Skeletal muscle tissue (tissue), 3 donors: ENCODE measurements at regions not wholly inside any gene's neighbourhood (a gene's known extent, or its start where the extent isn't known, plus 50 kb on each side); places are given as distances from the start of the nearest gene placed in this dataset.

Experiments used
- H3K27ac ChIP-seq: one replicate; pipeline ENCODE4 v1.7.0; 2013; ENCODE audit warnings: mild to moderate bottlenecking, low read depth, low read length, inconsistent platforms
- H3K27me3 ChIP-seq, 3 donors: one replicate each; pipeline ENCODE4 v1.7.0; 2013; ENCODE audit warnings: low read length in 3 of 3; ENCODE audit not compliant: control insufficient read depth in 3 of 3, insufficient read depth in 3 of 3
- H3K36me3 ChIP-seq, 3 donors: one replicate each; pipeline ENCODE4 v1.7.0; 2013; ENCODE audit warnings: low read length in 3 of 3; ENCODE audit not compliant: control insufficient read depth in 3 of 3, insufficient read depth in 3 of 3
- H3K4me1 ChIP-seq, 3 donors: one replicate each; pipeline ENCODE4 v1.7.0; 2013; ENCODE audit warnings: low read length in 3 of 3, mild to moderate bottlenecking in 3 of 3; ENCODE audit not compliant: control insufficient read depth in 3 of 3, insufficient read depth in 3 of 3
- H3K4me3 ChIP-seq, 3 donors: one replicate each; pipeline ENCODE4 v1.7.0; 2013; ENCODE audit warnings: low read length in 3 of 3
- H3K9ac ChIP-seq, 3 donors: one replicate each; pipeline ENCODE4 v1.7.0; 2013; ENCODE audit warnings: low read length in 3 of 3, mild to moderate bottlenecking in 3 of 3, moderate library complexity in 2 of 3, low read depth in 1 of 3
- H3K9me3 ChIP-seq, 3 donors: one replicate each; pipeline ENCODE4 v1.7.0; 2013; ENCODE audit warnings: low read length in 3 of 3; ENCODE audit not compliant: control insufficient read depth in 3 of 3
- donor health status: Osteomylitis.

- H3K4me1 ChIP-seq = peaks cover 3 to 8% (median 6%) of the 10 kb centered on the region in 3 donors
- H3K27ac ChIP-seq = no peak overlapping the region
- H3K27me3 ChIP-seq = no peaks in the 10 kb centered on the region
- H3K36me3 ChIP-seq = no peaks in the 10 kb centered on the region
- no peaks in the 10 kb centered on the region for H3K9me3 ChIP-seq
- no peak overlapping the region for H3K4me3 ChIP-seq
- no peak overlapping the region for H3K9ac ChIP-seq
These were observed 90.5 kb upstream of the TNC start for GRCh38 chr9:115208501-115208900.

GRCh38 chr9:115209601-115210306 lies 91.8 kb upstream of the TNC start:
- no peaks in the 10 kb centered on the region for H3K9me3 ChIP-seq
- H3K4me3 ChIP-seq = no peak overlapping the region
- peaks cover 3 to 8% (median 8%) of the 10 kb centered on the region in 3 donors for H3K4me1 ChIP-seq
- no peaks in the 10 kb centered on the region for H3K36me3 ChIP-seq
- H3K27ac ChIP-seq = no peak overlapping the region
- no peaks in the 10 kb centered on the region for H3K27me3 ChIP-seq
- no peak overlapping the region for H3K9ac ChIP-seq

- Histone ChIP-seq H3K27ac (no peak overlapping the region), H3K9me3 (no peaks in the 10 kb centered on the region), H3K4me1 (peaks cover 3 to 8% (median 8%) of the 10 kb centered on the region in 3 donors), H3K4me3 (no peak overlapping the region), H3K36me3 (no peaks in the 10 kb centered on the region), H3K9ac (no peak overlapping the region), H3K27me3 (no peaks in the 10 kb centered on the region)
These were observed 92.7 kb upstream of the TNC start for GRCh38 chr9:115210699-115211098.

- H3K4me3 ChIP-seq = peak overlapping the region in 2 of 3 donors; percentile 9 to 31
- H3K27me3 ChIP-seq = no peaks in the 10 kb centered on the region
- no peaks in the 10 kb centered on the region for H3K9me3 ChIP-seq
- H3K27ac ChIP-seq = peak overlapping the region; percentile 85
- H3K4me1 ChIP-seq = peaks cover 3 to 8% (median 8%) of the 10 kb centered on the region in 3 donors
- H3K36me3 ChIP-seq = no peaks in the 10 kb centered on the region
- H3K9ac ChIP-seq = peak overlapping the region in 2 of 3 donors; percentile 2 to 62
These were observed 93.6 kb upstream of the TNC start for GRCh38 chr9:115211413-115212124.

GRCh38 chr9:115212125-115212605 lies 94.2 kb upstream of the TNC start:
- Histone ChIP-seq H3K9ac (no peak overlapping the region), H3K4me1 (peaks cover 3 to 8% (median 8%) of the 10 kb centered on the region in 3 donors), H3K27ac (peak overlapping the region; percentile 85), H3K4me3 (no peak overlapping the region), H3K36me3 (no peaks in the 10 kb centered on the region), H3K27me3 (no peaks in the 10 kb centered on the region), H3K9me3 (no peaks in the 10 kb centered on the region)

- H3K4me3 ChIP-seq = no peak overlapping the region
- H3K27ac ChIP-seq = no peak overlapping the region
- no peak overlapping the region for H3K9ac ChIP-seq
- H3K36me3 ChIP-seq = no peaks in the 10 kb centered on the region
- H3K9me3 ChIP-seq = no peaks in the 10 kb centered on the region
- no peaks in the 10 kb centered on the region for H3K27me3 ChIP-seq
- H3K4me1 ChIP-seq = peaks cover 3 to 8% (median 8%) of the 10 kb centered on the region in 3 donors
These were observed 94.9 kb upstream of the TNC start for GRCh38 chr9:115212832-115213231.

- no peaks in the 10 kb centered on the region for H3K36me3 ChIP-seq
- peaks cover 3 to 8% (median 8%) of the 10 kb centered on the region in 3 donors for H3K4me1 ChIP-seq
- no peak overlapping the region for H3K27ac ChIP-seq
- H3K9ac ChIP-seq = no peak overlapping the region
- H3K27me3 ChIP-seq = no peaks in the 10 kb centered on the region
- H3K4me3 ChIP-seq = no peak overlapping the region
- H3K9me3 ChIP-seq = no peaks in the 10 kb centered on the region
These were observed 95.9 kb upstream of the TNC start for GRCh38 chr9:115213818-115214334.

- Histone ChIP-seq H3K9ac (no peak overlapping the region), H3K36me3 (no peaks in the 10 kb centered on the region), H3K4me3 (no peak overlapping the region), H3K4me1 (peaks cover 0 to 8% (median 4%) of the 10 kb centered on the region in 3 donors), H3K27ac (no peak overlapping the region), H3K27me3 (peaks cover 0 to 1% (median 0%) of the 10 kb centered on the region in 3 donors), H3K9me3 (peaks cover 0 to 3% (median 0%) of the 10 kb centered on the region in 3 donors)
These were observed 98.9 kb upstream of the TNC start for GRCh38 chr9:115216873-115217272.

- peaks cover 0 to 3% (median 0%) of the 10 kb centered on the region in 3 donors for H3K27me3 ChIP-seq
- H3K27ac ChIP-seq = no peak overlapping the region
- no peaks in the 10 kb centered on the region for H3K4me1 ChIP-seq
- H3K36me3 ChIP-seq = no peaks in the 10 kb centered on the region
- H3K4me3 ChIP-seq = no peak overlapping the region
- H3K9me3 ChIP-seq = peaks cover 0 to 3% (median 0%) of the 10 kb centered on the region in 3 donors
- H3K9ac ChIP-seq = no peak overlapping the region
These were observed 102.5 kb upstream of the TNC start for GRCh38 chr9:115220319-115221005.
